HG03469 (cell line): ENCODE measurements at regions not wholly inside any gene's neighbourhood (a gene's known extent, or its start where the extent isn't known, plus 50 kb on each side); places are given as distances from the start of the nearest gene placed in this dataset.

Source experiments
- ATAC-seq: cut with Tn5 transposase; IDR thresholded peaks from one replicate; pipeline ENCODE4 v1.9.1; 2021; ENCODE audit warnings: mild to moderate bottlenecking, moderate library complexity, moderate number of reproducible peaks; ENCODE audit not compliant: unreplicated experiment

GRCh38 chr12:84745127-84745526, 167.5 kb downstream of the SLC6A15 start:
- no peak for ATAC-seq

GRCh38 chr12:84741692-84742091, 170.9 kb downstream of the SLC6A15 start:
- no peak for ATAC-seq

DNA sequence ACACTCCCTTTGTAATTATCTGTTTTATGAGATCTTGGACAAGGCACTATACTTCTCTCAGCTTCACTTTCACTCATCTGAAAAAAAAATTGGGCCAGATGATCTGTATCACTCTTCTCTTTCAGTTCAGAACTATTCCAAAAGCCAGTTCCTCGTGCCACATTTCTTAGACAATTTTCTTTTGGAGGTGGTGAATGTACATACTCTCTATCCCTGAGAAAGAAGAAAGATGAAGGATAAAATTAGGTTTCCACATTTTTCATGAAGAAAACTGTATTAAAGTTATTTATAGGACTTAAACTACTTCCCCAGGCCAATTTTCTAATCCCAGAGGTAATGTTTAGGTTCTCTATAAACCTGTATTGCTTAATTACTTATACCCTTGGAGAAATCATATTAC, 171.6 kb downstream of the SLC6A15 start:
- no peak for ATAC-seq

DNA sequence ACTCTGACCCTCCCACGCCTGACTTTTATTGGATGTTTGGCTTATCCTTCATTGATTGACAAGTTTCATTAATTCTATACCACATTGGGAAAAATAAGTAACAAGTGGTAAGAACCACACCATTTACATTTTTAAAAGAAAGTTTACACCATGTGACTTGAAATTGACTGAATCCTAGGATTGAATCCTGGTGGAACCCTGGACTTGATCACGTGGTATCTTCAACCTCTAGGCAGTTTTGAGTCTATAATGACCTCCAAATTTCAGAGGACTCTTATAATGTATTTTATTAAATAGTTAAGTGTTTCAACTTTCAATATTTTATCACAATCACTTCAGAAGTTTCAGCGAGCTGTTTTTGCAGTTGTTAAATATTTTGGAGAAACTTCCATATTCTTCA, 172.0 kb downstream of the SLC6A15 start:
- ATAC-seq: no peak

DNA sequence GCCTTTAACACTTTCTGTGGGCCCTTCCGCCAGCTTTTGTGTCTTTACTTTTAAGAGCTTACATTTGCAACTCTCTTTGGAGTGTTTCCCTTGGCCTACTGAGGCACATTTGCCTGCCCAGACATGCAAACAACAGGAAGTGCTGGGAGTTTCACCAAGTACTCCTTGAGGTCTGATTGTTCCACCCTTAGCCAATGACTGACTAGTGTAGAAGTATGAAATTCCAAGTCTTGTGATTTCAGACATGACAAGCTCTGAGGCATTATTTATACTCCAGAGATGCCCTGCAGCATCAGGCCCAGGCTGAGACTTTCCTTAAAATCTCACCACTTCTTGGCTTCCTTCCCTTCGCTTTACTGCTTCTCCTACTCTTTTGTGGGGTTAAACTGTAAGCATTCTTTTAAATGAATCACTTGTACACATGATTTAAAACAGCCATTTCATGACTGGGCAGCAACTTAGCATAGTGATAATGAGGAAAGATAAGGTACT, 174.1 kb downstream of the SLC6A15 start:
- ATAC-seq: no peak

DNA sequence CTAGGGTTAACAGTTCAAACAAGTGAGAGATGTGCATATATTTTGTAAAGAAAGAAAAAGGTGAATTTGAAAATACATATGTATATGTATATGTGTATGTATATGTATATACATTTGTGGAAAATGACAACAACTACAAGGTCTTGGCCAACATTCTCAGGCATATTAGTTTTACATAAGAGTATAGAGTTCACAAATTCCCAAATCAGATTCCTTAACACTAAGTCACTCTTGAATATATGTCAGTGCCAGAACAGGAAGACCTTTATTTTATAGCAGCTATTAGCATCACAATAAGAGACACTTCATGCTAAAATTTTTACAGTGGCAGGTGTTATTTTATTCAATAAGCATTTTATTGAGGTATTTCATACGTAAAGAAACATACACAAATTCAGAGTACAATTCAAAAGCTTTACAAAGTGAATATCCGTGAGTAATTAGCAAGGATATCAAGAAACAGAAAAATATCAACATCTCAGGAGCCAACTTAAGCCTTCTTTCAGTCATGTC, 179.7 kb downstream of the SLC6A15 start:
- no peak for ATAC-seq

DNA sequence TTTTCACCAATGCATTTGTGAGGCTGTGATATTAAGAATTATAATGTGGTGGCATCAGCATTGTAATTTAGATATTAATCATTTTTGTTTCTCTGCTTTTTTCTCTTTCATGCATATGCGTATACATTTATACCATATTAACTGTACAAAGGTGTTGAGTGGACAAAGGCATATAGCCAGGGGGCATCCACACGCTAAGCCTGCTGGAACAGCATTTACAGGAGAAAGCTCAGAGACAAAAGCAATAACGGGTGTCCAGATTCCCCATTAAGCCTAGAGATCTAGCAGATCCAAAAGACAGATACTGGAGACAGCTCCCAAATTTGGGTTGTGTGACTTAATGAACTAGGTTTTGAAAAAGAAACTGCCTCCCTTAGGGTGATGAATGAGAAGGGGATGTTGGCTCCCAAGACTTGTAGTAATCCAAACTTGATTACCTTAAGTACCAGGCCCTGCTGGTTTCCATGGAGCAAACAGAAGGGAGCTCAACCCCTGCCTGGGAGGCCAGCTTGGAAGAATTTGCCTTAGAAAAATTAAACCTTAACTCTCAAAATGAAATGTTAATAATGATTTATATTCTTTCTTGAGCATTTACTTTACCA, 181.9 kb downstream of the SLC6A15 start:
- no peak for ATAC-seq

DNA sequence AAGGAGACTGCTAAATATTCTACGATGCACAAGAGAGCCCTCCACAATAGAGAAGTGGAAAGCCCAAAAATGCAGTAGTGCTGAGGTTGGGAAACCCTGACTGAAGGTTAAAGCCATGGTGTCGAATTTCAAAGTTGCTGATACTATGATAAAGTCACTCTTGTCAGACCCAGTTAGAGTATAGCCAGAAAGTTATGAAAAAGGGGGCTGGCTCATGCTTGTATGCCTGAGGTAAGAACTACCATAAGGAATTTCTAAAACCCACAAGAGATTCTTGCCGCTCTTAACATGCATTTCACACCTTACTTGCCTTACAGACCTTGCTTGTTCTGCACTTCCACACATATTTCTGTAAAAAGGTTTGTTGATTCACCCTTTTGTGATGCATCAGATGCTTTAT, 184.6 kb downstream of the SLC6A15 start:
- ATAC-seq: no peak

DNA sequence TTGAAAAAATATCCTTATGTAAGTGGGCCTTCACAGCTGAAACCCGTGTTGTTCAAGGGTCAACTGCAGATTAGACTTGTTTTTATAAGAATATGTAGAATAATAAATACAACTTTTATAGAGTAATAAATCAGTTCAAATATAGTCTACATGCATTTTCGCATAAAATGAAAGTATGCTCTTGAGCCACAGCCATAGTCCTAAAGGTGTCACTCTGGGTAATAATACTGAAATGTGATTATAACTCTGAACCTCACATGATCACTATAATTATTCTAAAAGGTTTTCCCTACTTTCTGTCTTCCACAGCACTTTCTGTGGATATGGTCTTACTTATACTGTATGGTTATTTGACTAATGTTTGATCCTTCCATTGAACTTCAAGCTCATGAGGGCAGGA, 185.8 kb downstream of the SLC6A15 start:
- no peak for ATAC-seq

DNA sequence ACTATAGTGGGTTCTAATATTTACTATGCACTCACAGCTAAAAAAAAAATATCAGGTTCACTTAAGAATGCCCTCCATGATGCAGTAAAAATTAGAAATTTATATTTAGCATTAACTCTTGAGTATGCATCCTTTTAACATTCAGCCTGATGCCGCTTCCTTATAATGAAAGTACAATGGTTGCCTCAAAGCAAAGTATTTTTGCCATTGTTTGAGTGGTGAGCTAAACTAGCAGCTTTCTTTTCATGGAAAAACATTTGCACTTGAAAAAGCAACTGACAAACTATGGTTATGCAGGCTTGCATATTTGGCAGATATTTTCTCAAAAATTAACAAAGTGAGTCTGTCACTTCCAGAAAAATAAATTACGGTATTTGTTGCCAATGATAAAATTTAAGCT, 188.6 kb downstream of the SLC6A15 start:
- ATAC-seq: no peak

DNA sequence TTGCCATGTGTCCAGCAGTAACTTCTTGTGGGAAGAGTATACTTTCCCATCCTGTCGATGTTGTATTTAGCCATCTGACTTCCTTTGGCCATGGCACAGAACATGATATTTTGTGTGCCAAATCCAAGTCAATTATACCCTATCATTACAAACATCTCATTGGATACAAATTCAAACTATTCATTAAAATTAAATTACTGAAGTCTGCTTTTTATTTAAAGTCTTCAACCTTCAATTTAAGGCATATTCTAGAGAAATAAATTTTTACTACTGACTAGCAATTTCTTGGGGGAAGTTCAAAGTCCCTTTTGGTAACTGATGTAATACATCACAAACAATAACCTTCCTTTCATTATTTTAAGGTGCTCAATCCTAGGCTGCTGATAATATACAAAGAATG, 192.6 kb downstream of the SLC6A15 start:
- ATAC-seq: no peak

DNA sequence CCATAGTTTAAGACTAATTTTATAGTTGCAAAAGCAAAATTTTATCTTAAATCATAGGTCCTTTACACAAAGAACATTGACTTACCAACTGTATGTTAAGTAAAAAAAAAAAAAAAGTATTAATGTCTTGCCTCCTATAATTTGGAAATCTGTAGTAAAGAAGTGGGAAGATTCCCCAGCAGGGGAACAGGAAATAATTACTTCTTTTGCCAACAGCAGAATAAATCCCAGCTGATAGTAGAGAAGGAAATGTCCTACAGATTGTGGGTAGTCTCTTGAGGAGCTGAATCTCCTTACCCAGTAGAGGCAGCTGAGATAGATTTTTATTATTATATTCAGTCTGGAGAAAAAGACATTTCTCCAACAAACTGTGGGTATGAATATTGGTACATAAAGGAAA, 193.7 kb downstream of the SLC6A15 start:
- ATAC-seq: no peak

DNA sequence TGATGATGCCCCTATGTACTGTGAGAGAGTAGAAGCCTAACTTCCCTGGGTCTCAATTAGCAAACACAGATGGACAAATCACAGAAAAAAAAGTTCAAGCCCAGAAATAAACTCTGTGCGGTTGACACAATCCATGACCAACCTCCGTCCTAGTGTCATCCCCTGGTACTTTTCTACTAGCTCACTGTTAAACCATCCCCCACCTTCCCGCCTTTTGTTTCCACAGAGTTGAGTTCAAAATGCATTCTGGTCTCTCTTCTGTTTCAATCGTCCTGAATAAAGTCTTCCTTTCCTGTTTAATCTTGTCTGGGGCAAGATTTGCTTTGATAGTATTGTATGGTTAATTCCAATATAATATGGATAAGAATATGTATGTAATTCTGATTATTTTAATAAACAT, 199.9 kb downstream of the SLC6A15 start:
- no peak for ATAC-seq

DNA sequence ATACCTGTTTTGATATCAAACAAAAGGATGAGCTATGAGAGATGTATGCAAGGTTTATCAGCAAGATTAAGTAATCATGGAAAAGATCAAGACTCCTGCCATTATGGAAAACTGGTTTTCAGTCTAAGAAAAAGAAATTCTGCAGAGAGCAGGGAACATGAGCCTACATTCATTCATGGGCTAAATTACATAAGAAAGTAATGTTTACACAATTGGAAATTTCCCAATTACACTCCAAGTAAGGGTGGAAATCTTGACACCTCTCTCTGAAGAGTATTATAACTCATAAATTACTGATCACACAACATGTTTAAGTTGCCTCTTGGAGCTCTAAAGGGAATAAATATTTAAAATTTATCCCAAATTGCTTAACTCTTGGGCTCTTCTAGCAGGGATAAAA, 206.2 kb downstream of the SLC6A15 start:
- no peak for ATAC-seq

DNA sequence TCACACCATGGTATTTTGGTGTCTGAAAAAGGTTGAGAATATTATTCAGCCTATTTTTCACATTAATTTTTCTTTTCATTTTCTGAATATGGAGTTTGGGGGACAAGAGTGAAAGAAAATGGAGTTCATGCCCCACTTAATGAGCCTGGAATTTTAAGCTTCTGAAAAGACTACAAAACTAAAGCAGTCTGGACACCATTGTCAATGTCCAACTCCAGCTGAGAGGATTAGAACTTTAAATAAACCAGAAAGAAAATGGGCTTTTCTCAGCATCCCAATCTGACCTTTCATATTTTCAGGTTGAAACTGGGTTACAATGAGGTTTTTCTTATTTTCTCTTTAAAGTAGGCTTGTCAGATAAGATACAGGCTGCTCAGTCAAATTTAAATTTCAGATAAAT, 207.7 kb downstream of the SLC6A15 start:
- no peak for ATAC-seq

- no peak for ATAC-seq
Observed at GRCh38 chr12:84702001-84702400, 210.6 kb downstream of the SLC6A15 start.

- ATAC-seq: no peak
Observed at GRCh38 chr12:84701041-84701440, 211.6 kb downstream of the SLC6A15 start.

GRCh38 chr12:84698576-84699333, 213.8 kb downstream of the SLC6A15 start:
- no peak for ATAC-seq

DNA sequence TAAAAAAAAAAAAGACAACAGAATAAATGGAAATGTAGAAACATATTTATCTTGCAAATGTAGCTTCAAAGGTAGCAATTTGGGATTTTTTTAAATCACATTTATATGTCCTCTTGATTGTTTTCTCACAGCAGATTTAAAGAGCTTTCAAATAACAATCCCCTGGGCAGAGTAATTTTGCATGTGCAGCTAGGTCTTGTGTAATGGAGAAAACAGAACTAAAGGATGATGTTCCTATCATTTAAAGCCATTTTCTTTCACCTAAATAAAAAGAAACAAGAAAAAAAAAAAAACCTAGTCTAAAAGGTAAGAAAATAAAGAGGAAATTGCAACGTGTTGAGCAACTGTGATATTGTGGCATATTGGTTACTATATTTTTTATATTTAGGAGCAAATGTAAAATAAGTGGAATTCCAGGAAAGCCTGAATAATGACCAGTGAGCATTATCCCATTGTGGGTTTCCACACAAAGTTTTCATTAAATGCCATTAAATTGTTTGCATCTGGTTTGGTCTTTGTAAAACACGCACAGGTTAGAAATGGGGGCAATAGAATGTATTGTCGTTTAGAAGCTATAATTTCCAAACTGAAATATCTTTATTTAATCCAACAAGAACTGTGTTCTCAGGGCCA, 215.6 kb downstream of the SLC6A15 start:
- ATAC-seq: no peak

DNA sequence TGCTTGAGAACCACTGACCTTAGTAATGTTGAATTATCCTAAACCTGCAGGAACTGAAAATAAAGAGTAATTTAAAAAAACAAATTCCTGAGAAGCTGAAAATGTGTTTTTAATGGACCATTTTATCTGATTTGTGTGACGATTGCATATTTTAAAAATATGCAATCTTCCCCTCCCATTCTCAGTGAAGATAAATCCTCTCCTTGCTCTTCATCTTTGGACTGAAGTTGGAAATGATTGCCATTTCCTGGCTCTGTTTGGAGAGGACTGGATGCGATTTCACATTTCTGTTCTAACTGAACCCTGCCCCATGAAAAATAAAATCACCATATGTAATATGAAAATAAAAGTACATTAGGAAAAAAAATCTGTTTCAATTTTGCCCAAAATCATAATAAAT, 216.3 kb downstream of the SLC6A15 start:
- ATAC-seq: no peak

DNA sequence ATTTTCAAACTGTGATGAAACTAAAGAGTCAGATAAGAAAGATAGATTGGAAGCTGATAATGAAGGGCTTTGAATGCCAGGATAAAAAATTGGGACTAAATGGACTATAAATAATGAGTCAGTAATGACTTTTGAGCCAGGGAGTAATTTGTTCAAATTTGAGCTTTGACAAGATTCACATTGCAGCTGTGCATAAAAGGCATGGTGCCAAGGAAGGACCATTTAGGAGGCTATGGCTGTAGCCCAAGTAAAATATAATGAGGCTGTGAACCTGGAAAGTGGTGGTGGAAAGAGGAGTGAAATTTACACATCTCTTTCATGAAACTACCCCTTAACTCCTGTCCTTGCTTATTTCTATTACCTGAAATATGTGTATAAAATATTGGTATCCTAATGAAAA, 218.5 kb downstream of the SLC6A15 start:
- ATAC-seq: no peak

DNA sequence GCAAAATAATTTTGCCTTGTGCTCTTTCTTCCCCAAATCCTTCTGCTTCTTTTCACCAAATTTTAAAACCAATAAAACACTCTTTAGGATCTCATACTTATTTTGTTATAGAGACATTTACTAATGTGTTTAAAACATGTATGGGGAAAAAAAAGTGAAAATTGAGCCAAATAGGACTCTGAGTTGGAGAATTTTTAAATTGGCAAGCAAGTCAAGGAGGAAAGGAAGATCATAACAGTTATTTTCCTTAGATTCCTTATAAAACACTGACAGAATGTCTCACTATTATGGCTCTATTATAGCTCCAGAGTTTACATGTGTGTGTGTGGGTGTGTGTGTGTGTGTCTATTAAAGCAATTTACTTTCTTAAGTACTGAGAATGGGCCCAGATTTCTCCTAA, 220.5 kb downstream of the SLC6A15 start:
- ATAC-seq: no peak
